ENCODE measurements at regions not wholly inside any gene's neighbourhood (a gene's known extent, or its start where the extent isn't known, plus 50 kb on each side); places are given as distances from the start of the nearest gene placed in this dataset.

DNA sequence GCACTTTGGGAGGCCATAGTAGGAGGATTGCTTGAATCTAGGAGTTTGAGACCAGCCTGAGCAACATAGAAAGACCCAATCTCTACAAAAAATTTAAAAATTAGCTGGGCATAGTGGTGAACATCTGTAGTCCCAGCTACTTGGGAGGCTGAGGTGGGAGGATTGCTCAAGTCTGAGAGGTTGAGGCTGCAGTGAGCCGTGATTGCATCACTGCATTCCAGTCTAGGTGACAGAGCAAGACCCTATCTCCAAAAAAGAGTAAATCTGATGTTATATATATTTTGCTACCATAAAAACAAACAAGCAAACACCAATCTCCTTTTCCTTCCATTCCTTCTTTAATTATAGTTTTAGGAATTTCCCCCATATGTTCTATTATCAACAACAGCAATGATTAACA is 74.2 kb upstream of the RNU6-1 start:
- ATAC-seq (ENCODE audit: low FRiP score), result no peak
- TF ChIP-seq, protein P1, sequence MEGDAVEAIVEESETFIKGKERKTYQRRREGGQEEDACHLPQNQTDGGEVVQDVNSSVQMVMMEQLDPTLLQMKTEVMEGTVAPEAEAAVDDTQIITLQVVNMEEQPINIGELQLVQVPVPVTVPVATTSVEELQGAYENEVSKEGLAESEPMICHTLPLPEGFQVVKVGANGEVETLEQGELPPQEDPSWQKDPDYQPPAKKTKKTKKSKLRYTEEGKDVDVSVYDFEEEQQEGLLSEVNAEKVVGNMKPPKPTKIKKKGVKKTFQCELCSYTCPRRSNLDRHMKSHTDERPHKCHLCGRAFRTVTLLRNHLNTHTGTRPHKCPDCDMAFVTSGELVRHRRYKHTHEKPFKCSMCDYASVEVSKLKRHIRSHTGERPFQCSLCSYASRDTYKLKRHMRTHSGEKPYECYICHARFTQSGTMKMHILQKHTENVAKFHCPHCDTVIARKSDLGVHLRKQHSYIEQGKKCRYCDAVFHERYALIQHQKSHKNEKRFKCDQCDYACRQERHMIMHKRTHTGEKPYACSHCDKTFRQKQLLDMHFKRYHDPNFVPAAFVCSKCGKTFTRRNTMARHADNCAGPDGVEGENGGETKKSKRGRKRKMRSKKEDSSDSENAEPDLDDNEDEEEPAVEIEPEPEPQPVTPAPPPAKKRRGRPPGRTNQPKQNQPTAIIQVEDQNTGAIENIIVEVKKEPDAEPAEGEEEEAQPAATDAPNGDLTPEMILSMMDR (IDR thresholded peaks at IDR 0.05), result no peak

DNA sequence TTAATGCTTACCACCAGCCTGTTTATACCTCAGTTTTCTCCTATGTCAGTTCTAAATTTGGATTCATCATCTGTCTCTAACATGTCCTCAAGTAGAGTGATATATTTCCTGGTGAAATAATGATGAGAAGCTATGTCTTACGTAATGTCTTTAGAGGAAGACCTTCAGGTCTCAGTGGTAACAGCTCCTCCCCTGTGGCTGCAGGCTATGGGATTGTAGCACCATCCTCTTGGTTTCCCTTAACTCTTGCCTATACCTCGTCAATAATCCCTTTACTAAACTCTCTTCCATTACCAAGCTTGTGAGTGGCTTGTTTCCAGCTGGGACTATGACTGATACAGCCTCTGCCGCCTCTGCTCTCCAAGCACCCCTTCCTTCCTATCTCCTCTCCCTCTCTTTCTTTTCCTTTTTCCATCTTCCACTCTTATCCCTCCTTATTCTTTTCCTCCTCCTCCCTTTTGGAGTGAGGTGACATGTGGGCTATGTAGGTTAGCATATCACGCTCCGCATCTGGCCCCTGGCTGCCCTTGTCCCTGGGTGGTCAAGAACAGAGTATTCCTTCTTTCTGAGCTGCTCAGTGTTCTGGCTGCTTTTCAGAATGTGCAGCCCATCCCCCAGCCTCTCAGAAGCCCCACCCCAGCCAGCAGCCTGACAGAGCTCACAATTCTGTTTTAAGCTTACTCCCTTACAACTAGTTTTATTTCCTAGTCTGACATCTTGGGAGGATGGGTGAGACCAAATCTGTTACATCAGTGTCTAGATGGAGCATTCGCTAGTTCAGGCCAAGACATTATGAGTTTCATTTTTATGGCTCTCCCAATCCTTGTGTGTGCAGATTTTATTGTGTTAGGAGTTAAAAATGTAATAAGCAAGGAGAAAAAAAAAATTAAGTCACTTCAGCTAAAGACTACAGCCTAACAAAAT is 75.0 kb upstream of the RNU6-1 start:
- TF ChIP-seq, protein P1 (IDR thresholded peaks at IDR 0.05), result no peak
- DNase-seq (ENCODE audit: low spot score) (no peak), ATAC-seq (ENCODE audit: low FRiP score) (peak; percentile 36)

More for the DNA sequence above, 74.2 kb upstream of the RNU6-1 start:
- DNase-seq (ENCODE audit: low spot score), result no peak

DNA sequence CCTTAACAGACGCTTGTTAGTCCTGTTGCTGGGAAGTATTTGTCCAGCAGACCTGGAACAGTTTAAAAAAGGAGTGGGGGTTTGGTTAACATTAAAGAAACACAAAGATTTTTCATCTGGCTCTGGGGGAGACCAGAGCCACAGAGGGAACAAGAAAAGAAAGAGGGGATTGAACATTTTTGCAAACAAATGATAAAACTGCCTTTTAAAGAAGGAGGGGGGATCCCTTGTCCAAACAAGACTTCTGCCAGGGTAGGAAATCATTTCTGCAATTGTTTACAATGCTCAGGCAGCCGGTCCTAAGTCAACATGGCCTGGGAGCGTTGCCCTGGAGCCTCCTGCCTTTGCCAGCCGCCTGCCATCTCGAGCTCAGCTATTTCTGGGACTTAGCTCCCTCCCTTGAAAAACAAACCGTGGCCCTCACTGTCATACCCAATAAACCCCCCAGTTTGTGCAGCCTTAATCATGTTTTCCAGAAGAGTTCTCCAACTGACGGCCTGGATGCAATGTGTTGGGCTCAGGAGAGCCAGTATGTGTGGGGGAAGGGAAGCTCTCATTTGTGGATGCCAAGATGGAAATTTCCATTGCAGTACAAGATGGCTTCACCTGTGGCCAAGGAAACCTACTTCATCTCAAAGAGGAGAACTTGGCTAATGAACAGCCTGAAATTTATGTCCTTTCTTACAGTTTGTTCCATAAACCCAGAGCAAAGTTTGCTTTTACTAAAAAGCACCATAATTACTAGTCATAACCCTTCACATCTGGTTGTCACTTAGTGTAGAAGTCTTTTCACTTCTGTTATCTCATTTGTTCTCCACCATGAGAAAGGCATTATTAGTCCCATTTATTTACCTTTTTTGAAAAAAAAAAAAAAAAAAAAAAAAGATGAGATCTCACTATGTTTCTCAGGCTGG is 75.9 kb upstream of the RNU6-1 start:
- ATAC-seq (ENCODE audit: low FRiP score) (no peak), DNase-seq (ENCODE audit: low spot score) (no peak)
- TF ChIP-seq, protein P1 (IDR thresholded peaks at IDR 0.05), result no peak

DNA sequence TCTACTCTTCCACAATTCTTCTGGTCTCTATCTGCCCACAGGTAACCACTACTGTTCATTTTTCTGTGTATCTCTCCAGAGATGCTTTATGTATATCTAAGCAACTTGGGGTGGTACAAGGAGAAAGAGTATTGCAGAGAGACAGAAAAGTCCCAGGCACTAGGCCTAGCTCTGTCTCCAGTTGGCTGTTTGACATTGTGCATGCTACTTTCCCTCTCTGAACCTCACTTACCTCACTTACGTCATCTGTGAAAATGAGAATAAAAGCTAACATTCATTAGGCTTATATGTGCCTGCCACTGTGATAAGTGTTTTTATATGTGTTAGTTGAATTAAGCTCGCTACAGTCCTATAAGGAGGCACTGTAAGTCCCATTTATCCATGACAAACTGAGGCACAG is 76.7 kb upstream of the RNU6-1 start:
- no peak for ATAC-seq (ENCODE audit: low FRiP score)
- no peak for DNase-seq (ENCODE audit: low spot score)
- TF ChIP-seq, protein P1 (IDR thresholded peaks at IDR 0.05), result no peak

DNA sequence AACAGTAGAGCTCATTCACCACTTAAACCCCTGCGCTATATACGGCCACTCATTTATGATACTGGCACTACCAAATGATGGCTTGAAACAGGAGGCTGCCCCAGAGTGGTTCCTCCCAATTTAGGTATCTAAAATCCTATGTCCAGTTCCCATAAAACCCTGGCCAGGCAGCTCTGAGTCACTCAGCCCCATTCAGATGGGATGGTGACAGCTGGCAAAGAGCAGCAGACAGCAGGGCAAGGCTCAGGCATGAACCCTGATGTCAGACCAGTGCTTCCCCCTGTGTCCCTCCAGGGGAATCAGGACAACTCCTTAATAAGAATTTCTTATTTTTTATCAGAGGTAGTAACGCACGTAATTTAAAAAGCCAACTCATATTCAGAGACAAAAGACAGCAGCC is 77.2 kb upstream of the RNU6-1 start:
- TF ChIP-seq, protein P1 (IDR thresholded peaks at IDR 0.05), result no peak
- ATAC-seq (ENCODE audit: low FRiP score) (no peak), DNase-seq (ENCODE audit: low spot score) (no peak)

DNA sequence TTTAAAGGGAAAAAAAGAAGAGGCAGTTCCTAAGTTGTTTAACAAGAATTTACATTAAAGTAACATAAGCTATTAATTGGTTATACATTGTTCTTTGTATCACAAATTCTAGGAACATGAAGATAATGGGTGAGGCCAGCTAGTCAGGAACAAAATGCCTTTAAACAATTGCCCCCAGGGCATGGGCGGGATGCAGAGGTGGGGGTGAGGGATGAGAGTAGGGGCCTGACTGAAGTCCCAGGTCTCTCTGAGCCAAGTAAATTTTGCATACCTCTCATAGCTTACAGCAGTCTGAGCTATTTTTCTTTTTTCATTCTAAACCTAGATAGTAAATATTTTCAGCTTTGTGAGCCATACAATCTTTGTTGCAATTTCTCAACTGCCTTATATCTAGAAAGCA is 77.8 kb upstream of the RNU6-1 start:
- no peak for ATAC-seq (ENCODE audit: low FRiP score)
- TF ChIP-seq, protein P1 (IDR thresholded peaks at IDR 0.05), result no peak
- no peak for DNase-seq (ENCODE audit: low spot score)

Measured in omental fat pad (tissue), 3 donors.